Panc1 (cell line): ENCODE measurements at regions not wholly inside any gene's neighbourhood (a gene's known extent, or its start where the extent isn't known, plus 50 kb on each side); places are given as distances from the start of the nearest gene placed in this dataset.

Experiments used
- ATAC-seq: fragments of 200-7000 bp; cut with Tn5 transposase; 2 replicates; pipeline ENCODE4 v1.9.1; 2020; ENCODE audit warnings: mild to moderate bottlenecking, moderate library complexity
- BruUV-seq: library from RNA; stranded (reverse); fragments of 400-500 nt; replicated peaks from 2 replicates; lab custom pipeline; 2021; lab: Mats Ljungman, UMichigan
- CTCF ChIA-PET: fragments of 300-600 bp; sonication (Branson Sonifier 250); formaldehyde crosslinking; loops from one replicate; lab custom pipeline; 2022; ENCODE audit warnings: antibody characterized with exemption; lab: Charles Lee
- POLR2A ChIA-PET: fragments of 300-600 bp; sonication (Branson Sonifier 250); formaldehyde crosslinking; loops from one replicate; lab custom pipeline; 2022; ENCODE audit warnings: antibody characterized with exemption; lab: Charles Lee
- DNase-seq: peaks from one replicate; pipeline ENCODE4 v3.0.0-alpha.2; 2010; ENCODE audit warnings: low read depth, low spot score
- H3K27ac ChIP-seq: 2 replicates; pipeline ENCODE4 v1.5.1; 2011; ENCODE audit warnings: mild to moderate bottlenecking, low read length, inconsistent platforms
- H3K27me3 ChIP-seq: fragments of 200-500 bp; sonication (Bioruptor generic); 2 replicates; pipeline ENCODE4 v1.6.0; 2014; ENCODE audit warnings: low read length, inconsistent platforms; ENCODE audit not compliant: control insufficient read depth, insufficient read depth
- H3K36me3 ChIP-seq: fragments of 200-500 bp; sonication (Bioruptor generic); 2 replicates; pipeline ENCODE4 v1.5.1; 2014; ENCODE audit warnings: inconsistent platforms, mild to moderate bottlenecking, low read length, moderate library complexity; ENCODE audit not compliant: control insufficient read depth, insufficient read depth
- H3K4me1 ChIP-seq: 2 replicates; pipeline ENCODE4 v1.5.1; 2011; ENCODE audit warnings: inconsistent platforms, mild to moderate bottlenecking, low read length, moderate library complexity; ENCODE audit not compliant: control insufficient read depth, insufficient read depth
- H3K4me3 ChIP-seq, 2 experiments: 2 replicates each; pipeline ENCODE4 v1.5.1; 2011 to 2012; ENCODE audit warnings: low read depth in 2 of 2, low read length in 2 of 2, mild to moderate bottlenecking in 2 of 2, inconsistent platforms in 1 of 2, moderate library complexity in 1 of 2
- H3K9me3 ChIP-seq: fragments of 200-500 bp; sonication (Bioruptor generic); 2 replicates; pipeline ENCODE4 v1.5.1; 2014; ENCODE audit warnings: low read depth, mild to moderate bottlenecking, inconsistent platforms, low read length, moderate library complexity; ENCODE audit not compliant: control insufficient read depth, insufficient read depth
- CTCF ChIP-seq: fragments of 450-650 bp; IDR thresholded peaks from 2 replicates; pipeline ENCODE4 v1.5.1; 2017; ENCODE audit warnings: mild to moderate bottlenecking
- POLR2AphosphoS5 ChIP-seq: IDR thresholded peaks from 2 replicates; pipeline ENCODE4 v1.6.1; 2012; ENCODE audit warnings: mild to moderate bottlenecking, low read depth, low read length, moderate library complexity
- REST ChIP-seq, 2 experiments: IDR thresholded peaks; 2 replicates each; pipeline ENCODE4 v1.6.1; 2011 to 2012; ENCODE audit warnings: low read depth in 2 of 2, control low read depth in 1 of 2, low read length in 1 of 2, mild to moderate bottlenecking in 1 of 2, moderate library complexity in 1 of 2; ENCODE audit not compliant: insufficient read depth in 1 of 2
- SIN3A ChIP-seq: IDR thresholded peaks from 2 replicates; pipeline ENCODE4 v1.6.1; 2012; ENCODE audit warnings: low read depth, mild to moderate bottlenecking, low read length, moderate library complexity, borderline replicate concordance; ENCODE audit not compliant: insufficient read depth
- TCF7L2 ChIP-seq: IDR thresholded peaks from 2 replicates; pipeline ENCODE4 v1.6.1; 2011; ENCODE audit warnings: mild to moderate bottlenecking, low read depth, low read length, inconsistent platforms
- in situ Hi-C: cut with HindIII; loops from 2 replicates; pipeline ENCODE4 v1.10.0; 2016; ENCODE audit warnings: low sequenced_read_pairs, low pct_unique_long_range_greater_than_20kb
- intact Hi-C: fragments of 100-400 bp; cut with micrococcal nuclease; formaldehyde crosslinking; loops from one replicate; pipeline ENCODE4 v1.10.0; 2022; ENCODE audit not compliant: unreplicated experiment

- DNase-seq (no peak), ATAC-seq (no peak)
- POLR2A ChIA-PET: no interaction called here
- Histone ChIP-seq H3K27me3 (no peaks in the 10 kb centered on the region), H3K27ac (no peak overlapping the region), H3K36me3 (no peaks in the 10 kb centered on the region), H3K4me3 (no peak overlapping the region), H3K9me3 (no peaks in the 10 kb centered on the region), H3K4me1 (no peaks in the 10 kb centered on the region)
- TF ChIP-seq POLR2AphosphoS5 (no peak), REST (IDR thresholded peaks at IDR 0.05; ENCODE audit: insufficient read depth in 1 of 2, low read depth in 2 of 2, low read length in 1 of 2) (no peak), TCF7L2 (no peak), CTCF (no peak), SIN3A (no peak)
- CTCF ChIA-PET: no interaction called here
- in situ Hi-C loops: no loop called here
- BruUV-seq: no TSS peak
- intact Hi-C loops: no loop called here
Observed at GRCh38 chr15:95444860-95445259, 885.6 kb upstream of the NR2F2 start.

GRCh38 chr15:95446854-95447253, 883.6 kb upstream of the NR2F2 start:
- DNase-seq: no peak
- CTCF ChIA-PET: no interaction called here
- Histone ChIP-seq H3K9me3 (no peaks in the 10 kb centered on the region), H3K27me3 (no peaks in the 10 kb centered on the region), H3K4me1 (no peaks in the 10 kb centered on the region; the same call in 1 of the 2 replicates), H3K4me3 (no peak overlapping the region), H3K27ac (no peak overlapping the region), H3K36me3 (no peaks in the 10 kb centered on the region)
- intact Hi-C loops (no loop called here), in situ Hi-C loops (no loop called here)
- POLR2A ChIA-PET: no interaction called here
- BruUV-seq: no TSS peak
- no peak for TF ChIP-seq SIN3A
- TF ChIP-seq POLR2AphosphoS5: no peak
- TF ChIP-seq CTCF: no peak
- TF ChIP-seq TCF7L2: no peak
- no peak for TF ChIP-seq REST (IDR thresholded peaks at IDR 0.05; ENCODE audit: insufficient read depth in 1 of 2, low read depth in 2 of 2, low read length in 1 of 2)
- ATAC-seq: no peak
